SHP77 treated with DMSO at 0.1 percent for 48 hours (cell line): ENCODE measurements at regions not wholly inside any gene's neighbourhood (a gene's known extent, or its start where the extent isn't known, plus 50 kb on each side); places are given as distances from the start of the nearest gene placed in this dataset.
A peak's percentile ranks its signal among the peaks of the same experiment; 100 is the strongest.

Experiments used
- DNase-seq: peaks from one replicate; lab custom pipeline; 2025; lab: John Stamatoyannopoulos, UW

DNA sequence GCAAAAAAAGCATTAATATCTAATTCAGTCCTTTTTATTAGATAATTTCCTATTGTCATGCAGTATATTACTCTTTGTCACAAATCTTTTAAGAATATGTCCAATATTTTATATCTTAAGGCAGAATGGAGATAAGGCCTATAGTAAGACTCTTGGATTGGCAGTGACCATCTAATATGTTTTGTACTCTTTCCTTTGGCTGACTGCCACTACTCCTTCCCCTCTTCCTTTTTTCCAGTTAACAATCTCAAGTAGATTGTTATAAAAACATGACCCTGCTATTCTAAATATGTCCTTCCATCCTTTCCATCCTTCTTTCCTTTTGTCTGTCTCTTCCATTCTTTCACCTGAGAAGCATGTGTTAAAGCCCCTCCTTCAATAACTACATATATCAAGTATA lies 92.8 kb upstream of the TMEM168 start:
- no peak for DNase-seq

DNA sequence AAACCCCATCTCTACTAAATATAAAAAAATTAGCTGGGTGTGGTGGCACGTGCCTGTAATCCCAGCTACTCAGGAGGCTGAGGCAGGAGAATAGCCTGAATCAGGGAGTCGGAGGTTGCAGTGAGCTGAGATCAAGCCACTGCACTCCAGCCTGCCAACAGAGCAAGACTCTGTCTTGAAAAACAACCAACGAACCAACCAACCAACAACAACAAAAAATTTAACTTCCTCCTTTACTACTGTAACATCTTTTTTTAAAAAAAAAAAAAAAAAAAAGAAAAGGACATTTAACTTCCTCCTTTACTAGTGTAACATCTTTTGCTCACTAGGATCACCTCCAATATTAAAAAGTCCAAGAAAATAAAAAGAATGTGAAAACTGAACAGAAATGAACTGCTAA lies 92.3 kb upstream of the TMEM168 start:
- no peak for DNase-seq

DNA sequence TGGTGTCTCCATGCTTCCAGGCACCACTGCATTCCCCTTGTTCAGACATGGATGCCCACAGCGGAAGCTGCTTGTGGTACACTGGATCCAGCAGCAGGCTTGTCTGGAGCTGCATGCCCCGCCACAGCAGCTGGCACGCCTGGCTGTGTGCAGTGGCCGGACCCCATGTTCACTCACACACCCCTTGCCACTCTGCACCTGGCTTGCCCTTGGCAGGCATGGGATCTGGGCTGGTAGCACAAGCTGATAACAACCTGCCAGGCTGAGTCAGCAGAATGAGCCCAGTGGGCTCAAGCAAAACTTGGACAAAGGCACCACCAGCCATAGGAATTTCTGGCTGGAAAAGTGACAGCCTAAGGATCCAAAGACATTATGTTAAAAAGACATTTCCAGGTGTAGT lies 91.8 kb upstream of the TMEM168 start:
- no peak for DNase-seq

DNA sequence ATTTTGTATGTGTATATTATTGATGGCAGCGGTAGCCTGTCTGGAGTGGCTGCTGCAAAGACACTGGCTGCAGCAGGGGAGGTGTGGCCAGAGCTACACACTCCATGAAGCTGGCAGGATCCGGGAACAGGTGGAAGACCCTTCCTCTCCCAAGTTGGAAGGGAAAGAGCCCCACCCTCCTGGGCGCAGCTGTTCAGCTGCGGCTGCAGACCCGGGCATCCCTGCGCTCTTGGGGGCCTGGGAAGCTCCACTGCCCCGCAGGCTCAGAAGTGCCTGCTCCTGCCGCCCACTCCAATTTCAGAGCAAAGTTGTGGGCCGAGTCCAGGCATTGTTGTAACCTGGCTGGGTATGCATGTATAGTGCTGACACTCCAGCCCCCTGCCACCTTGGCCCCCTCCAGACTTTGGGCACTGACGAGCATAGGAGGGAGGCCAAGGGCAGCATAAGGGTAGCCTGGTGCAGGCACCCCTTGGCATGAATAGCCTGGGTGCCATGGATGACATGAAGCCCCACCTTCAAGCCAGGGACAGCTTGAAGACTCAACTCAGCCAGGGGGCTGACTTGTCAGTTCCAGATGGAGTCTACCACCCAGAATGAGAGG lies 90.7 kb upstream of the TMEM168 start:
- DNase-seq = no peak

DNA sequence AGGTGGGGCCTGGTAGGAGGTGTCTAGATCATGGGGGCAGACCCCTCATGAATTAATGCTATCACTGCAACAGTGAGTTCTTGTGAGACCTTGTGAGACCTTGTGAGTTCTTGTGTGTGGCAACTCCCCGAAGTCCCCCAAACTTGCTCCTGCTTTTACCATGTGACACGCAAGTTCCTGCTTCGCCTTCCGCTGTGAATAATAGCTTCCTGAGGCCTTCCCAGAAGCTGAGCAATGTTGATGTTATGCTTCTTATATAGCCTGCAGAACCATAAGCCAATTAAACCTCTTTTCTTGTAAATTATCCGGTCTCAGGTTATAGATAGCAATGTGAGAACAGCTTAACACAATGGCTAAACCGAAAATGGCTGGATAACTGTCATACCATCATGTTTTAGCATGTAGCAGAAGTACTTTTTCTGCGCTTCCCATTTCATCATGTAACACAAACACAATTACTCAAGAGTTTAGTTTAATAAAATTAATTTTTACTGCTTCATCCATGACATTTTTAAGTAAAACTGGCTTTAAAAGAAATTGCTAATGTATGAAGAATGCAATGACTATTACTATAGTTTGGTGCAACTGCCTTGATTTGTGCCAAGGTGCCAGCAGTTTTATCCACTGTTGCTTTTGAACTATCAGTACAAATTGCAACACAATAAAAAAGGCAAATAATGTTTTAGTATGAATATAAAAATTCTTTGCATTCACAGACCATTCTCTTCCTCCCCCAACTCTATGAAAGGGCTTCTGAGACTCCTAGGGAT lies 87.7 kb upstream of the TMEM168 start:
- no peak for DNase-seq

DNA sequence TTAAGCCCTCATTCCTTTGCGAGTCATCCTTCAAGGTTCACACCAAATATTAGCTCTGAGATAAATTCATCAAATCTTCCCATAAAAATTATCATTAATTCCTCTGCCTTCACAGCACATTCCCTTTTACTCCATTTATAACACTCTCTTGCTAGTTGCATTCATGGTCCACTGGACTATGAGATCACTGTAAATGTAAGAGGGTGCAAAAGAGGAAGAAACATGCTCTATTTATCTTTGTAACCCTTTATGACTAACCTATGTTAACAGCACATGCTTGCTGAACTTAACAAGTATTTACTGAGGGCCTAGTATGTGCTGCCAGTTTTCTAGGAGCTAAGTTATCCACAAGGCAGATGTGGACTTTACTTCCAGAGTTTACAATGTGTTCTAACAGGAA lies 86.7 kb upstream of the TMEM168 start:
- DNase-seq = no peak

DNA sequence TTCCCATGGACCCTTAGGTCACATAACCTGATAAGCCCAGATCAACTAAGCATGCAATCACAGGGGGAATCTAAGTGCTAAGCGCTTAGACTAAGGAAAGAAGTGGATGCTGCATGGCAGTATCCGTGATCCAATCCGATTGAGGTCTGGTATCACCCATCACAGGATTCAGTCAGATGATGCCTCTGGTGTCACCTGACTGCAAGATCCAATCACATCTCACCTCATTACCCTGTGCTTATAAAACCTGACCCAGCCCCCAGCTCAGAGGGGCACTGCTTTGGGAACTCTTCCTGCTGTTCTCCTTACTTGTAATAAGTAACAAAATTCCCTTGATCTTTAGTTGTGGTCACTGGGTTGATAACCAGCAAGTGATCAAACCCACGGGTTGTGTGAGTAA lies 84.7 kb upstream of the TMEM168 start:
- no peak for DNase-seq

DNA sequence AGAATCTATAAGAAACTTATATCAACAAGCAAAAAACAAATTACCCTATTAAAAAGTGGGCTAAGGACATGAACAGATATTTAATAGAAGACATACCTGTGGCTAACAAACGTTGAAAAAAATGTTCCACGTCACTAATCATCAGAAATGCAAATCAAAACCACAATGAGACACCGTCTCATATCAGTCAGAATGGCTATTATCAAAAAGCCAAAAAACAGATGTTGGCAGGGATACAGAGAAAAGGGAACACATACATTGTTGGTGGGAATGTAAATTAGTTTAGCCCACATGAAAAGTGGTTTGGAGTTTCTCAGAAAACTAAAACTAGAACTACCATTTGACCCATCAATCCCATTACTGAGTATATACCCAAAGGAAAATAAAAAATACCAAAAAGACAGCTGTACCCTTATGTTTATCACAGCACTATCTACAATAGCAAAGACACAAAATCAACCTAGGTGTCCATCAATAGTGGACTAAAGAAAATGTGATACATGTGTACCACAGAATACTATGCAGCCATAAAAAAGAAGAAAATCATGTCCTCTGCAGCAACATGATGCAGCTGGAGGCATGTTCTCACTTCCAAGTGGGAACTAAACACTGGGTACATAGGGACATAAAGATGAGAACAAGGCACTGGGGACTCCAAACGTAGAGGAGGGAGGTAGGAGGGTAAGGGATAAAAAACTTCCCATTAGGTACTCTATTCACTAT lies 83.8 kb upstream of the TMEM168 start:
- no peak for DNase-seq

DNA sequence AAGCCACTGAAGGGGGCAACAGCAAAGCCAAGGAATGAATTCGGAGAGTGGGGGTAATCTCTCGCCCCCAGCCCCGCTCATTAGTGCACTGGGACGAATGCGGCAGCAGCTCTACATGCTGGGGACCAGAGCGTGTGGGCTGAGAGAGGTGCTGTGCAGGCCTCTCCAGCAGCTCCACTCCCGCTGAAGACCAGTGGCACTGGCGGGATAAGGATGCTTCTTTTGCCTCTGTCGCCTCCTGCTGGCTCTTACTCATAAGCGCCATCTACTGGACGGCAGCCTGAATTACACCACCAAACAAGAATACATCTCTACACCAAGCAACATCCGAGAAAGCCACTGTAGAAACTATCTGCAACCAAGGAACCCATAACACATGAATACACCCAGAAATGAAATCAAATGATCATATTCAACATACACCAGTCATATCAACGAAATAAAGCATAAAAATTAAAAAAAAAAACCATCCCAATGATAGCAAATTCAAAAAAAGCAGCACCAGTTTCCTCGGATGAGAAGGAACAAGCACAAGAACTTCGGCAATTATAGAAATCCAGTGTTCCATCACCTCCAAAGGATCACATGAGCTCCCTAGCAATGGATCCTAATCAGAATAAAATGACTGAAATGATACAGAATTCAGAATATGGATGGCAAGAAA lies 79.0 kb upstream of the TMEM168 start:
- peak; percentile 1 for DNase-seq

DNA sequence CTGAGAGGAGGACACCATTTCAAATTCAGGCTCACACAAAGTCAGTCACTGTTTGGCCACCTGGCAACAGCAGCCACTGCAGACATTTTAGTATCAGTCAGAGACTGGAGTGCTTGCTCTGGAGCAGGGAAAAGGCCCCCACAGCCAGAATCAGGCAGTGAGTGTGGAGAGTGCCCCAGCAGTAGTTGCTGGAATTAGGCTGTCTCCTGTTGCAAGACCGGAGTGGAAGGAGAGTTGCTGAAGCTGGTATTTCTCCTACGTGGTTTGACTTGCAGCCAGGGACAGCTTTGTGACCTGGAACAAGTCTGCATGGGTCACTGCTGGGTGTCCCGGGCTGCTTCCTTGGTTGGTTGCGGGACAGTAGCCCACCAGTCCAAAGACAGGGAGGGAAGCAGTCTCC lies 78.4 kb upstream of the TMEM168 start:
- no peak for DNase-seq

DNA sequence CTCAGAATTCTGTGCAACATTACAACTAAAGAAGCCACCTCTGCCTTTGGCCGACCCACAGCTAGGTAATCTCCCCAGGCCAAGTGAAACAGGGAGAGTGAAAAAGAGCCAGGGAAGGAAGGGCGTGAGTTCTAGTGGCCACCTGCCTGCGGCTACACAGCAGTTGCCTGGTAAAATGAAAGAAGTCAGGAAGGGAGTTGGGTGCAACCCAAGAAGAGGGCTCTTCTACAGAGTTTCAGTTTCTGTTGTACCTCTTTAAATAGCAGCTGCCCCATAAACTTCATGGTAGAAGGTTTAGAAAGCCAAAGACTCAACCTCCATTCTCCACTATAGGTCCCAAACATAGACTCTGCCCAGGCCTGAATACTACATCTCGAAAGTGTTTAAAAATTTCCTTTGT lies 76.2 kb upstream of the TMEM168 start:
- no peak for DNase-seq

DNA sequence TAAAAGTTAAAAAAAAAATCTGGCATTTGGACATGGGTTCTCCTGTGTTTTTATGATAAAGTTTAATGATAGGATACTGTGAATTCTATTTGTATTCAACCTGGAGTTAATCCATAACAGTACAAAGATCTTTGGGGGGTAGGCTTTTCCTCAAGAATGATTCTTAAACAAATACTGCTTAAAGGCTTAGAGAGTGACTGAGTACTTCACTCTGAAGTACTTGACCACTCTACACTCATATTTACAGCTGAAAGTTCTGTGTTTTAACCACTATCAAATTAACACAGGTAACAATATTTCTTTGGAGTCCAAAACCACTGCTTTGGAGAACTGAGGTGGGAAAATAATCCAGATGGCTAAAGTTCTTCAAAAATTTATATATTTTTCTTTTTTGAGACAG lies 74.2 kb upstream of the TMEM168 start:
- no peak for DNase-seq

DNA sequence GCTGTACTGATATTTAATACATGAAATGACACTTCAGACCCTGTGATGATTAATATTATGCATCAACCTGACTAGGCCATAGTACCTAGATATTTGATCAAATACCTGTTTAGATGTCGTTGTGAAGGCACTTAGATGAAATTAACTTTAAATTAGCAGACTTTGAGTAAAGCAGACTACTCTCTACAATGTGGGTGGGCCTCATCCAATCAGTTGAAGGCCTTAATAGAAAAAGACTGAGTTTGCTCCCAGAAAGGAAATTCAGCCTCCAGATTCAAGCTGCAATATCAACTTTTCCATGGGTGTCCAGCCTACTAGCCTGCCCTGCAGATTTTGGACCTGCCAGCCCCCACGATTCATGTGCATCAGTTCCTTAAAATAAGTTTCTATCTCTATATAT lies 68.6 kb upstream of the TMEM168 start:
- no peak for DNase-seq

DNA sequence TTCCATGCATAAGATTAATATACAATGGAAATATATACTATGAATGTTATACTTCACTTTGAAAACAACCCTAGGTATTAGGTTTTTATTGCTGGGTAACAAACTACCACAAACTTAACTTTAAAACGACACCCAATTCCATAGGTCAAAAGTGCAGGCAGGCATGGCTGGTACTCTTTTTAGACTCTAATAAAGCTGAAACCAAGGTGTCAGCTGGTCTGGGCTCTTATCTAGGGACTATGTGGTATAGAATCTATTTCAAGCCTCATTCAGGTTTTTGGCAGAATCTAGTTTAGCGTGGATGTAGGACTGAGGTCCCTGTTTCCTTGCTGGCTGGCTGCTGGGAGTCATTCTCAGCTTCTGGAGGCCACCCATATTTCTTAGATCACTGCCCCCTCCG lies 65.0 kb upstream of the TMEM168 start:
- no peak for DNase-seq

DNA sequence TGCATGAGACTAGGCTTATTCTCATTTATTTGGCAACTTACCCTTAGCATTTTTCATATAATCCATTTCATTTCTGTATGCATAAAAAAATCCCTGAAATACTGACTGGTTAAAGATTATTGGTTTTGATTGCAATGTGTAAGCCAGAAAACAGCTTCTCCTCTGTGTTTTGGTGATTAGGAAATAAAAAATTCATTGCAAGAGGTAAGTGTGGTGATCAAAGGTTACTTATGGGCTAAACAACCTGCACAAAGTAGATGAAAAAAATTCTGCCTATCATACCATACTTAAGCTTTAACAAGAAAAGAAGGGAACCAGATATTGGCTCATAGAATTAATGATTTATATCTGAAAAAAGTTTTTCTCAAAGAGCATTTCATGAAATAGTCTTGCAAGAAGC lies 64.0 kb upstream of the TMEM168 start:
- no peak for DNase-seq

DNA sequence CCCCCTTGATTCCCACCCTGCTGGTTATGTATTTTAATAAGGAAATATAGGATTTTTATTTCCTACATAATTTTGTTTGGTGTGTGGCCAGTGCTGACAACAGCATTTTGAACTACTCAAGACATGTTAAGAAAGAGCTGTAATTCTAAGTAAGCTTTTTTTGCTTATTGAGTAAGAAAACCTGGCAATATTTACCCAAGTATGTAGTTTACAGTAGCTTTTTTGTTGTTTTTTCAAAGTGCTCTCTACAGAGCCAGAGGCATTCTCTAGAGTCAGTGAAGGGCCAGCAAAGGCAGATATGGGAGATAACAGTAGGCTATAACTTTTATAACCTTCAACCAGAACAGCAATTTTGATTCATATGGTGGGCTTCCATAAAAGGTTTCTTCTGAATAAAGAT lies 63.2 kb upstream of the TMEM168 start:
- no peak for DNase-seq

DNA sequence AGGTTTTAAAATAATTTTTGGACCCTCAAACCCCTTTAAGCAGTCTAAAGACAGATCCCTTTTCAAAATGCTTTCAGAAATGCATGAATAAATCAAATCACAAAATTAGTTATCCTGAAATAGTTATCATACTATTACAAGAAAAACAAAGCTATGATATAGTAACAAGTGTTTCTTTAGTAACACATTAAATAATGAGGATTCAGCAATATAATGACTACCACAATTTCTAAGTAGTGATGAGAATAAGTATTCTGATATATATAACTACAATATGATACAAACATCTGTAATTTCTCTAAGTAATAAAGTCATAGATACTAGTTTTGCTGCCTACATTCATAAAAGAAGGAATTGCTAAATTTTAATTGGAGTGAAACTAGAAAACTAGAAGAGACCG lies 53.0 kb upstream of the TMEM168 start:
- no peak for DNase-seq
